ENCODE measurements at regions not wholly inside any gene's neighbourhood (a gene's known extent, or its start where the extent isn't known, plus 50 kb on each side); places are given as distances from the start of the nearest gene placed in this dataset.
A peak's percentile ranks its signal among the peaks of the same experiment; 100 is the strongest.
"Not testable (repeated sequence)": the region's sequence is repeated elsewhere in the genome, so short reads cannot be mapped to it uniquely, and the experiment has no call there.

DNA sequence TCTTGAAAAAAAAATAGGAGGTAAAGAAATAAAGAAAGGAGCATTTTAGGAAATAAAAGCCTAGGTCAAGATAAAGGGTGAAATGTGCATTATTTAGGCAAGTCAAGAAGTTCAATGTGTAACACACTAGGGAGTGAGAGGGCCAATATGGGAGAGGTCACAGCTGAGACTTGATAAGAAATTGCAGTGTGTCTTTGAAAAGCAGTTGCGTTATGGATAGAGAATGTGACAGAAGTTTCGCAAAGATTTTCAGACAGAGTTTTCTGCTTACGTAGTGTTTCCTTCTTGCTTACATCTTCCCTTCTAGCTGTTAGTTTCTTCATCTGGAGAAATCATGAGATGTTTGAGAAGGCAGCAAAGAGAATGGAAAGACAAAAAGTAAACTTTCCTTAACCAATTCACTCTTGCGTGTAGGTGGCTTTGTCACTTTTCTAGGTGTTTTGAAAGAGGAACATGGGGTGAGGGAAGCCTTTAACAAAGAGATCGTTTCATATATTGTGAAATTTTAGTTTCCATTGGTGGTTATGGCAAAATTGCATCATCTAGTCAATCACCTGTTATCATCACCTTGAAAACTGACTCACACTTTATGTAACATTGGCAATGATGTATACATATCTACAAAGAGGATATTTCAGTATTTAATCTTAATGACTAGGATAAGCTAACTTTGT lies 975.5 kb downstream of the OLFM4 start:
- in situ Hi-C loops (cut with HindIII; ENCODE audit: low pct_unique_long_range_greater_than_20kb, low sequenced_read_pairs) = no loop called here
- no peak for DNase-seq (ENCODE audit: low read depth)

DNA sequence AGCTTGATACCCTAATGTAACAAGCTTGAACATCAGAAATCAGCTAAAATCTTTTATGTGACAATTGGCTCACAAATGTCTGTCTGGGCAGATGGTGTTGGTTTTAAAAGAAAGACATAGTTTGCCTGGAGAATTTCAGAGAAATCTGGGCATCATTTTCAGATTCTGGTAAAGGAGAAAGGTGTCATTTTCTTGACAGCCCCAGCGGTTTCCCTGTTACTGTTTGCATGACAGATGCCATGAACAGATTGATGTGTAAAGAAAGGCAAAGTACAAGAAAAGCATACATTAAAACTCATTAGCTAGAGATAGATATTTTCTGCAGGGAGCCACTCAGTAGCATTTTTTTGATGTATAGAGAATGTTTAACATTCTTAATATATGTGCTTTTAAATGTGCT lies 987.9 kb downstream of the OLFM4 start:
- in situ Hi-C loops (cut with HindIII; ENCODE audit: low pct_unique_long_range_greater_than_20kb, low sequenced_read_pairs) = no loop called here
- no peak for DNase-seq (ENCODE audit: low read depth)

DNA sequence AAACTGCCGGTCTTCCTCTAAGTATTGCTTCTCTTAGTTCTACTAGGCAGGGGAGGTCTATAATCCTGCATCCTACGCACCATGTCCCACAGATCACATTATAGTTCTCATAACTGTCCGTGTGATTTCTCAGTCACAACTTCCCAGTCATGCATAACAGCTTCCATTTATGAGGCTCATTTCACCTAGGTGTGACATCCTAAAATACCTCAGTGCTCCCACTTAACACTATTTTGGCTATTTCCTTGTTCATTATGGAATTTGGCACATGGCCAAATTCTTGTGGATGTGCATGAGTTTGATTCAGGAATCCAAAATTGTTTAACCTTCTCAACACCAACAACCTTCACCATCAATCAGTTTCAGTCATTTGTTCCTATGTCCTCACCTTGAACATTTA lies 989.9 kb downstream of the OLFM4 start:
- DNase-seq (ENCODE audit: low read depth) = peak; percentile 72
- in situ Hi-C loops (cut with HindIII; ENCODE audit: low pct_unique_long_range_greater_than_20kb, low sequenced_read_pairs) = no loop called here

DNA sequence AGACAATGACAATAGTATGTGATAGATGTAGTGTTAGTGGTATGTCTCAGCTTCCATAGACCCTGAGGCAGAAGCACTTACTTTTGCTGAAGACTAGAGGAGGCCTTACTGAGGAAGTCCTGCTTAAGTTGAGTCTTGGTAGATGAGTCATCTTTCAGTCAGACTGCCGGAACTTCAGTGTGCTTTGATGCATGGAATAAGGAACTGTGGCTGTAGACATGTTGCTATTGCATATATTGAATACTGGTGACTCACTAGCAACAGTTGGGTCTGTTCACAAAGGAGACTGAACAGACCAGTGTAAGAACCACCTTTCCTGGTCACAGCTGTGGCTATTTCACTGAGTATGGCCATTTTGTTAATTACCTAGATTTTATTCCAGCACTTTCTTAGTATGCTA lies 1000.6 kb downstream of the OLFM4 start:
- in situ Hi-C loops (cut with HindIII; ENCODE audit: low pct_unique_long_range_greater_than_20kb, low sequenced_read_pairs) = no loop called here
- DNase-seq (ENCODE audit: low read depth) = peak; percentile 83

DNA sequence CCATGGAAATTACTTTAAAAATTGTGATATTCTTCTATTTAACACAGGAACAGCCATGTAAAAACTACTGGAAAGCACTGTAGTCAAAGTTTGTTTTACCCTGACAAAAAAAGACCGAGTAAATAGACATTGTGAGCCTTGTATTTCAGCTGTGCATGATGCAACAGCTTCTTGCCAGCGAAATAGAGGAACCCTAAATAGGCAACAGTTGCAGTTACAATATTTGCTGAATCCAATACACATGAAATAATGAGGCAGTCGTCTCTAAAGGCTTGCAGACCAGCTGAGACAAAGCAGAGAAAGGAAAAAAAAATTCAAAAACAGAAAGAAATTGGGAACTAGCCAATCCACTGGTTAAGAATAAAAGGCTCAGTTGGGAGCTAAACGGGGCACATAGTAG lies 1001.1 kb downstream of the OLFM4 start:
- no peak for DNase-seq (ENCODE audit: low read depth)
- in situ Hi-C loops (cut with HindIII; ENCODE audit: low pct_unique_long_range_greater_than_20kb, low sequenced_read_pairs) = no loop called here

DNA sequence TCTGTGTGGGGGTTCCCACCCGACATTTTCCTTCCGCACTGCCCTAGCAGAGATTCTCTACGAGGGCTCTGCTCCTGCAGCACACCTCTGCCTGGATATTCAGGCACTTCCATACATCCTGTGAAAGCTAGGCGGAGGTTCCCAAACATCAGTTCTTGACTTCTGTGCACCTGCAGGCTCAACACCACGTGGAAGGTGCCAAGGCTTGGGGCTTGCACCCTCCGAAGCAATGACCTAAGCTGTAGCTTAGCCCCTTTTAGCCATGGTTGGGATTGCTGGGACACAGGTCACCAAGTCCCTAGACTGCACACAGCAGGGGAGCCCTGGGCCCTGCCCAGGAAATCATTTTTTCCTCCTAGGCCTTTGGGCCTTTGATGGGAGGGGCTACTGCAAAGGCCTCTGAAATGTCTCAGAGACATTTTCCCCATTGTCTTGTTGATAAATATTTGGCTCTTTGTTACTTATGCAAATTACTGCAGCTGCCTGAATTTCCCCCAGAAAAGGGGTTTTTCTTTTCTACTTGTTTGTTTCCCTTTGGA lies 1004.8 kb downstream of the OLFM4 start:
- in situ Hi-C loops (cut with HindIII; ENCODE audit: low pct_unique_long_range_greater_than_20kb, low sequenced_read_pairs) = no loop called here

DNA sequence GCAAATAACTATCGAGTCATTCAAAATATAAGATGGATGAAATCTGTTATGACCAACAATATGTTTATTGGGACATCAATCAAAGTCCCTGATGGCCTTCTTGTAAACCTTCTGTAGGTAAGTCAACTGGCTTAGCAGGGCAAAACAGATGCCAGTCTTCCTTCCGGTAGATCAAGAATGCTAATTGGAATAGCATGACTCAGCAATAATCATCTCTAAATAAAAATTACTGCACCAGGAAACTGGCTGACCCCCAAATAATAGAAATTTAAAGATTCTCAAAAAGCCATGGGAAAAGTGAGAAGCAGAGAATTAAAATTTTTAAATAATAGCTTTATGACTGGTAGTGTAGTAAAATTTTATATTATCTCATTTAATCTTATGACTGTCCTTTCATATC lies 1005.4 kb downstream of the OLFM4 start:
- in situ Hi-C loops (cut with HindIII; ENCODE audit: low pct_unique_long_range_greater_than_20kb, low sequenced_read_pairs) = no loop called here
- DNase-seq (ENCODE audit: low read depth) = no peak

More for the DNA sequence above, 1004.8 kb downstream of the OLFM4 start:
- no peak for DNase-seq (ENCODE audit: low read depth)

DNA sequence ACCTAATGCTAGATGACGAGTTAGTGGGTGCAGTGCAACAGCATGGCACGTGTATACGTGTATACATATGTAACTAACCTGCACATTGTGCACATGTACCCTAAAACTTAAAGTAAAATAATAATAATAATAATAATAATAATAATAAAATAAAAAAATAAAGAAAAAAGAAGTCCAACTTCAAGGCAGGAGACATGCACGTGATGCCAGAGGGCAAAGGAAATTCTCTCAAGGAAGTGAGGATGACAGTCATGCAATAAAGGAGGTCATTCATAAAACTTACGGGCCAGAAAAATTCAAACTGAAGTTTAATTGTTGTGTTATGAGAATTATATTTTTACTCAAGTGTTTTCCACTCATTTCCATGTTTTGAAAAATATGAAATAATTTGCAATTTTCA lies 1028.8 kb downstream of the OLFM4 start:
- DNase-seq (ENCODE audit: low read depth); in situ Hi-C loops (cut with HindIII; ENCODE audit: low pct_unique_long_range_greater_than_20kb, low sequenced_read_pairs): not testable (repeated sequence)

DNA sequence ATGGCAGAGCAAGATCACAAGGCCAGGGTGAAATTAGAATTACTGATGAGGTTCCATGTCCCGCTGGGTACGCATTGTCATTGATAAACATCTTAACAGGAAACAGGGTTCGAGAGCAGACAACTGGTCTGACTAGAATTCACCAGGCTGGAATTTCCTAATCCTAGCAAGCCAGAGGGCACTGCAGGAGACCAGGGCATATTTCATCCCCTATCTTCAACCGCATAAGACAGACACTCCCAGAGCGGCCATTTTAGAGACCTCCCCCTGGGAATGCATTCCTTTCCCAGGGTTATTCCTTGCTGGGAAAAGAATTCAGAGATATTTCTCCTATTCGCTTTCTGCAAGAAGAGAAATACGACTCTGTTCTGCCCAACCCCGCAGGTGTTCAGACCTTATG lies 1041.3 kb downstream of the OLFM4 start:
- not testable (repeated sequence) for DNase-seq (ENCODE audit: low read depth)

DNA sequence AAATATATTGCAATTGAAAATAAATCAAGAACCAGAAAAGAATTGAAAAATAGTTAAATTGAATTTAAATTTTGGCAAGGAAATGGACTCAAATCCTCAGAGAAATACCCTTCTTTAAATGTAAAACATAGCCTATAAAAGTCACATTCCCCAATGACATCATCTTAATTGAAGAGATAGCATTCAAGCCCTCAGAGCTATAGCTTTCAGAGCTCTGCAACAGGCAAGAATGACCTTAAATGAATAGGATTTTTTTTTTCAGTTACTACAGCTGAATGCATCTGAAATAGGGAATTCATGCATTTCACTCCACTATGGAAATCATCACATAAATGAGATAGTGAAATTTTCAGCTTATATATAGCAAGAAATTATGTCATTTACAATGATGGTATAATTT lies 1049.0 kb downstream of the OLFM4 start:
- in situ Hi-C loops (cut with HindIII; ENCODE audit: low pct_unique_long_range_greater_than_20kb, low sequenced_read_pairs) = no loop called here
- DNase-seq (ENCODE audit: low read depth) = no peak

More for the DNA sequence above, 1041.3 kb downstream of the OLFM4 start:
- in situ Hi-C loops (cut with HindIII; ENCODE audit: low pct_unique_long_range_greater_than_20kb, low sequenced_read_pairs) = not testable (repeated sequence)

DNA sequence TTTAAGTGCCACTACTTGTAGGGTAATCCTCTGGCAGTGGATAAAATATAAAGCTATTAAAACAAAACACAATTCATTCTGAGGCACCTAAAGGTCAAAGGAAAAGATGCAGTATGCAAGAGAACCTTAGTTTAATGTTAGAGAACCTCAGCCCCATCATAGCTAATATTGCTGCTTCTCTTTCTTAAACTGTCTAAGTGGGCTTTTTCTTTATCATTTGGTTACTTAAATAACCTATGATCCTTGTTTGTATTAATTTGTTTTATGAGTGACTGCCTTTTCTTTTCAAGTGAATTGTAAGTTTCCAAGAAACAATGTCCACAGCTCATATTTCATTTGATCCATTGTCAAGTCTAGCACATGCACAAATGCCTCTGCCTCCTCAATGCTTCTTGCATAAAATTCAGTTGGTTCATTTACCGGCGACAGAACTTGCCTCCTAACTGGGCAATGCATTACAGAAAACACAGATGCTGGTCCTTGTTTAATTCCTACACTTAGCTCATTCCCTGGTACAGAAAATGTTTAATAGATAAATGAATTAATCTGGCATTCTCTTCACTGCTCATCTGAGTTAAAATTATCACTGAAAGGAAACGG lies 1049.8 kb downstream of the OLFM4 start:
- DNase-seq (ENCODE audit: low read depth) = no peak
- in situ Hi-C loops (cut with HindIII; ENCODE audit: low pct_unique_long_range_greater_than_20kb, low sequenced_read_pairs) = no loop called here

DNA sequence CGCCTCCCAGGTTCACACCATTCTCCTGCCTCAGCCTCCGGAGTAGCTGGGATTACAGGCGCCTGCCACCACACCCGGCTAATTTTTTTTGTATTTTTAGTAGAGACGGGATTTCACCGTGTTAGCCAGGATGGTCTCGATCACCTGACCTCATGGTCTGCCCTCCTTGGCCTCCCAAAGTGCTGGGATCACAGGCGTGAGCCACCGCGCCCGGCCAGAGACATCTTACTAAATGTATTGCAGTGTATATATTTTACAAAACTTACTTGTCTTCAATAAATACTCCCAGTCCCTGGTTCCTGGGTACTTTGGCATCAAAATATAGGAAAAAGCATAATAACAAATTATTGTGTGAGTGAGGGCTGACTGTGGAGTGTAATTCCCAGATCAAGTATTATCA lies 1053.7 kb downstream of the OLFM4 start:
- in situ Hi-C loops (cut with HindIII; ENCODE audit: low pct_unique_long_range_greater_than_20kb, low sequenced_read_pairs); DNase-seq (ENCODE audit: low read depth): not testable (repeated sequence)

DNA sequence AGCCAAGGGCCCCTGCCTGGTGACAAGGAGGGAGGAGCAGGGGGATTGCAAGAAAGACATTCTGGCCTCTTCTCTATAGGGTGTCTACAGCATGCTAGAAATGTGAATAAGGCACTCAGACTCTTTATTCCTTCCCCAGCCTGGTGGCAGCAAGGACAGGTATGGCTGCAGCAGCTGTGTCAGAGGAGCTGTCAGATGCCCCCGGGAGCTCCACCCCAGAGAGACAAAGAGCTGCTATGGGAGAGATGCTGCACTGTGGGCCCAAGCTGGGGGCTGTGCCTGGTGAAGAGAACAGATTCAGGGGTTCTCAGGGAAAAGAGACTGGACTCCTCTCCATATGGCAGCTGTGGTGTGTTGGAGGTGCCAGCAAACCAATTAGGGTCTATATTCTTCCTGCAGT lies 1063.3 kb downstream of the OLFM4 start:
- no peak for DNase-seq (ENCODE audit: low read depth)
- in situ Hi-C loops (cut with HindIII; ENCODE audit: low pct_unique_long_range_greater_than_20kb, low sequenced_read_pairs) = no loop called here

DNA sequence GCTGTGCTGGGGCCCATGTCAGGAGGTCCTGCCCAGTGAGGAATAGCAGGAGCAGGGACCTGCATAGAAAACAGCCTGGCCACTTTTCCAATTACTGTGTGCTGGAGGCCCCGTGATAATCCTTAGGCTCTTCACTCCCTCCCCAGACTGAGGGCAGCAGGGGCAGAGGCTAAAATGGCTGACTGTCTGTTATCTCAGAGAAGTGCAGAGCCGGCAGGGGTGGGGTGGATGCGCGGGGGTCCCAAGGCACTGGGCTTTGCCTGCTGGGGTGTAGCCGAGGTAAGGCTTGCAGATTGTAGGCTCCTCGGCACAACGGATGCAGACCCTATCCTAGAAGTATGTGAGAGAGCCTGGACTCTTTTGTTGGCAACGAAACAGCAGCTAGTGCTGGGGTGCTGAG lies 1064.1 kb downstream of the OLFM4 start:
- in situ Hi-C loops (cut with HindIII; ENCODE audit: low pct_unique_long_range_greater_than_20kb, low sequenced_read_pairs) = no loop called here
- DNase-seq (ENCODE audit: low read depth) = no peak

DNA sequence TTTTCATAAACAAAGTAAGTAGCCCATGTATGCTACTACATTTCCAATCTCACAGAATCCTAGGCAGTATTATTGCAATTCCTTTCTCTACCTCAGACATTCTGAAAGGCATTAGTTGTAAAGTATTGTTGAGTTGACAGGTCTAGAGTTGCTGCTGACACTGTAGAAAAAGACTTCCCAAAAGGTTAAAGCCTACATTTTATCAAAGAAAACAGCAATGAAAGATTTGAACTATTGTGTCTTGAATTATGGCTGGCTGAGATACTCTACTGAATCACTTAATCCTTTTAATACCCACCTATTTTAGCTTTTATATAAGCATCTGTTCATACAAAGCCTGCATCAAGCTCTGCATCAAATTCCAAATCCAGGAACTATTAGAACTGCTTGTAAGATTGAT lies 1082.0 kb downstream of the OLFM4 start:
- in situ Hi-C loops (cut with HindIII; ENCODE audit: low pct_unique_long_range_greater_than_20kb, low sequenced_read_pairs) = no loop called here

DNA sequence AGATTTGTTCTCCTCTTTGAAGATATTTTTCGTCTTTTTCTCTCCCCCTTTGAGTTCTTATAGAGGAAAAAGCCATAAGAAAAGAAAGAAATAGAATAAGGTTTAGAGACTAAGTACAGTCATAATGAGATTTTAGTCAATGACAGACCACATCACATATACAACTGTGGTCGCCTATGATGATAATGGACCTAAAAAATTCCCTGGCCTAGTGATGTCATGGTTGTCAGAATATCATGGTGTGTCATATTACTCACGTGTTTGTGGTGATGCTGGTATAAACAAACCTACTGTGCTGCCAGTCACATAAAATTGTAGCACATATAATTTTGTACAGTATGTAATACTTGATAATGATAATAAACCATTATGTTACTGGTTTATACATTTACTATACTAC lies 1096.1 kb downstream of the OLFM4 start:
- no peak for DNase-seq (ENCODE audit: low read depth)
- in situ Hi-C loops (cut with HindIII; ENCODE audit: low pct_unique_long_range_greater_than_20kb, low sequenced_read_pairs) = no loop called here

More for the DNA sequence above, 1082.0 kb downstream of the OLFM4 start:
- no peak for DNase-seq (ENCODE audit: low read depth)

DNA sequence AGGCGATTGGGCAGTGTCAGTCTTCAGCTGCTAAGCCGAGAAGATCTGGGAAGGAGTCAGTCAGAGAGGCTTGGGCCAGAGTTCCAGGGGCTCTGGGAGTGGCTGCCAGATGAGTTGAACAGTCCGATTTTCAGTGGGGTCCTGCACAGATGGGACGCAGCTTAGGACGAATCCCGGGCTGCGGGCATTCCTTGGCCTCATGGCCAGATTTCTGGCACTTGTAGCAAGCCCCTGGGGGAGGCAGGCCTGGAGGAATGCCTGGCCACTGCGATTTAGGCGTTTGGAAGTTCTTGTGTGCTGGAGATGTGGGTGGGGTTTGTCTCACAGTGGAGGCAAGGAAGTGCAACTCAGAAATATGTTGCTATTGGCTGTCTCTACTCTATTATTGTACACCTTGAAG lies 1102.3 kb downstream of the OLFM4 start:
- DNase-seq (ENCODE audit: low read depth); in situ Hi-C loops (cut with HindIII; ENCODE audit: low pct_unique_long_range_greater_than_20kb, low sequenced_read_pairs): not testable (repeated sequence)

DNA sequence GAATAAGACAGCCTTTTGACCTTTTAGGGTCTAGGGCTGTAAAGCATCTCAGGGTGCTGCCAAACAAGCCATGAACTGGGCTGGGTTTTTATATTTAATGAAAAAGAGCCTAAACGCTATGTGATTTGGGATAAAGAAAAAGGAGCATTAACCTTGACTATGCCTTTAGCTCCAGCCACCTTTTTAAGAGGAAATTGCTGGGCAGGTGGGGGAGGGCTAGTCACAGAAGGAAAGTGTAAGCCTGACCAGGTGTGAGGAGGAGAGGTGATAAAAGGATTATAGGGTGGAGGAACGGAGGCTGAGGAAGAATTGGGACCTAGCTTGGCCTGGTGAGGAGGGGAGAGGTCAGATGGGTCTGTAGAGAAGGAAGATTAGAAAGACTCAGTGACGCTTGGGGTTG lies 1102.8 kb downstream of the OLFM4 start:
- DNase-seq (ENCODE audit: low read depth); in situ Hi-C loops (cut with HindIII; ENCODE audit: low pct_unique_long_range_greater_than_20kb, low sequenced_read_pairs): not testable (repeated sequence)

DNA sequence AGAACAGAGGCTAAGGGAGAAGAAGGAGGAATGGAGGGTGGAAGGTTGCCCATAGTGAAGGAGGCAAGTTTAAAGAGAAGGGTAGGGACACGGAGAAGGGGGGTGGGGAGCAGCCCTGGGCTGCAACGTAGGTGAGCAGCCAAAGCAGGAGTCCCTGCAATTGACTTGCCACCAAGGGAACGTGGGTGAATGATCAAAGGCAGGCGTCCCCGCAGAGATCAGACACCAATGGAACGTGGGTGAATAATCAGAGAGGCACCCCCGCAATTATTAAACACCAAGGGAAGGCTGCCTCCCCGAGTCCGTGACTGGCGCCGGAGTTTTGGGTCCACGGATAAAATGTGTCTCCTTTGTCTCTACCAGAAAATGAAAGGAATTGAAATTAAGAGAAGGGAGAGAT lies 1103.5 kb downstream of the OLFM4 start:
- DNase-seq (ENCODE audit: low read depth); in situ Hi-C loops (cut with HindIII; ENCODE audit: low pct_unique_long_range_greater_than_20kb, low sequenced_read_pairs): not testable (repeated sequence)

DNA sequence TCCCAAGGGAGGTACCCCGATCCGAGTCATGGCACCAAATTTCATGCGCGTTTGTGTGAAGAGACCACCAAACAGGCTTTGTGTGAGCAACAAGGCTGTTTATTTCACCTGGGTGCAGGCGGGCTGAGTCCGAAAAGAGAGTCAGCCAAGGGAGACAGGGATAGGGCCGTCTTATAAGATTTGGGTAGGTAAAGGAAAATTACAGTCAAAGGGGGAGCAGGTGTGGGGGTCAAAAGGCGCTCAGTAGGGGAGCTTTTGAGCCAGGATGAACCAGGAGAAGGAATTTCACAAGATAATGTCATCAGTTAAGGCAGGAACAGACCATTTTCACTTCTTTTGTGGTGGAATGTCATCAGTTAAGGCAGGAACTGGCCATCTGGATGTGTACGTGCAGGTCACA lies 1104.1 kb downstream of the OLFM4 start:
- DNase-seq (ENCODE audit: low read depth); in situ Hi-C loops (cut with HindIII; ENCODE audit: low pct_unique_long_range_greater_than_20kb, low sequenced_read_pairs): not testable (repeated sequence)

Data from Caki2 (cell line).